Activated B cell treated with CpG ODN at 0.5 μM for 24 hours (primary cell): ENCODE measurements at regions not wholly inside any gene's neighbourhood (a gene's known extent, or its start where the extent isn't known, plus 50 kb on each side); places are given as distances from the start of the nearest gene placed in this dataset.

Source experiments
- ATAC-seq: fragments of 200-7000 bp; cut with Tn5 transposase; one replicate; pipeline ENCODE4 v1.10.0; 2021; ENCODE audit warnings: low read depth, mild to moderate bottlenecking, moderate library complexity
- CTCF ChIA-PET: fragments of 350-600 bp; sonication (Branson Sonifier 250); formaldehyde crosslinking; loops from one replicate; lab custom pipeline; 2021; ENCODE audit warnings: antibody characterized with exemption; lab: Charles Lee
- POLR2A ChIA-PET: fragments of 350-600 bp; sonication (Branson Sonifier 250); formaldehyde crosslinking; loops from one replicate; lab custom pipeline; 2021; ENCODE audit warnings: antibody characterized with exemption; lab: Charles Lee
- DNase-seq: peaks from one replicate; pipeline ENCODE4 v3.0.0; 2022
- H3K27ac Mint-ChIP-seq: one replicate; pipeline ENCODE4 v1.8.0; 2020; ENCODE audit warnings: mixed read lengths
- H3K27me3 Mint-ChIP-seq: one replicate; pipeline ENCODE4 v1.8.0; 2021; ENCODE audit warnings: mixed read lengths
- H3K36me3 Mint-ChIP-seq: one replicate; pipeline ENCODE4 v1.8.0; 2021; ENCODE audit warnings: low read depth, mixed read lengths
- H3K4me1 Mint-ChIP-seq: one replicate; pipeline ENCODE4 v1.8.0; 2021; ENCODE audit warnings: mixed read lengths
- H3K4me3 Mint-ChIP-seq: one replicate; pipeline ENCODE4 v1.8.0; 2020; ENCODE audit warnings: mild to moderate bottlenecking, mixed read lengths
- H3K9me3 Mint-ChIP-seq: one replicate; pipeline ENCODE4 v1.8.0; 2020; ENCODE audit warnings: mixed read lengths
- intact Hi-C: fragments of 100-400 bp; cut with micrococcal nuclease; formaldehyde crosslinking; loops from one replicate; pipeline ENCODE4 v1.15.1; 2024
- TF ChIP-seq, protein P1 (sequence below): fragments of 200-600 bp; IDR thresholded peaks from one replicate; pipeline ENCODE4 v1.8.0; 2022; ENCODE audit warnings: antibody characterized with exemption, mild to moderate bottlenecking

DNA sequence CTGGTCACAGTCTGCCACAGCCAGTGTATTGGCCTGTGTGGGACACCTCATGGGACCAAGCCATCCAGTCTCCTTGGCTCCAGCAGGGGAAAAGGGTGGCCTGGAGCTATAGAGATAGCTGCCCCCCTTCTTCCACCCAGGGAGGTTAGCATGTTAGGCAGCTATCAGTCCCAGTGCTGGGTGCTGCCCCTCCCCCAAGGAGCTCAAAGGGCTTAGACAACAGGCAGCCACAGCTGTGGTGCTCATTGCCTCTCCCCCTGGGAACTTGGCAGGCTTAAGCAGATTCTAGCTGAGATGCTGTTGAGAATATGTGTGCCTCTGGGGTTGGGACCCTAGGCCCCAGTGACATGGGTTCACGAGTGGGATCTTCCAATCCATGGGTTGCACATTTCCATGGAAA, 226.0 kb upstream of the PTGER4 start:
- POLR2A ChIA-PET, result no interaction called here
- ATAC-seq (no peak), DNase-seq (no peak)
- CTCF ChIA-PET, result no interaction called here
- Mint-ChIP-seq H3K4me1 (peaks cover 5% of the 10 kb centered on the region), H3K36me3 (no peaks in the 10 kb centered on the region), H3K27me3 (no peaks in the 10 kb centered on the region), H3K4me3 (no peak overlapping the region), H3K27ac (no peak overlapping the region), H3K9me3 (peaks cover 9% of the 10 kb centered on the region)
- TF ChIP-seq, protein P1, sequence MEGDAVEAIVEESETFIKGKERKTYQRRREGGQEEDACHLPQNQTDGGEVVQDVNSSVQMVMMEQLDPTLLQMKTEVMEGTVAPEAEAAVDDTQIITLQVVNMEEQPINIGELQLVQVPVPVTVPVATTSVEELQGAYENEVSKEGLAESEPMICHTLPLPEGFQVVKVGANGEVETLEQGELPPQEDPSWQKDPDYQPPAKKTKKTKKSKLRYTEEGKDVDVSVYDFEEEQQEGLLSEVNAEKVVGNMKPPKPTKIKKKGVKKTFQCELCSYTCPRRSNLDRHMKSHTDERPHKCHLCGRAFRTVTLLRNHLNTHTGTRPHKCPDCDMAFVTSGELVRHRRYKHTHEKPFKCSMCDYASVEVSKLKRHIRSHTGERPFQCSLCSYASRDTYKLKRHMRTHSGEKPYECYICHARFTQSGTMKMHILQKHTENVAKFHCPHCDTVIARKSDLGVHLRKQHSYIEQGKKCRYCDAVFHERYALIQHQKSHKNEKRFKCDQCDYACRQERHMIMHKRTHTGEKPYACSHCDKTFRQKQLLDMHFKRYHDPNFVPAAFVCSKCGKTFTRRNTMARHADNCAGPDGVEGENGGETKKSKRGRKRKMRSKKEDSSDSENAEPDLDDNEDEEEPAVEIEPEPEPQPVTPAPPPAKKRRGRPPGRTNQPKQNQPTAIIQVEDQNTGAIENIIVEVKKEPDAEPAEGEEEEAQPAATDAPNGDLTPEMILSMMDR, result no peak
- intact Hi-C loops, result no loop called here

DNA sequence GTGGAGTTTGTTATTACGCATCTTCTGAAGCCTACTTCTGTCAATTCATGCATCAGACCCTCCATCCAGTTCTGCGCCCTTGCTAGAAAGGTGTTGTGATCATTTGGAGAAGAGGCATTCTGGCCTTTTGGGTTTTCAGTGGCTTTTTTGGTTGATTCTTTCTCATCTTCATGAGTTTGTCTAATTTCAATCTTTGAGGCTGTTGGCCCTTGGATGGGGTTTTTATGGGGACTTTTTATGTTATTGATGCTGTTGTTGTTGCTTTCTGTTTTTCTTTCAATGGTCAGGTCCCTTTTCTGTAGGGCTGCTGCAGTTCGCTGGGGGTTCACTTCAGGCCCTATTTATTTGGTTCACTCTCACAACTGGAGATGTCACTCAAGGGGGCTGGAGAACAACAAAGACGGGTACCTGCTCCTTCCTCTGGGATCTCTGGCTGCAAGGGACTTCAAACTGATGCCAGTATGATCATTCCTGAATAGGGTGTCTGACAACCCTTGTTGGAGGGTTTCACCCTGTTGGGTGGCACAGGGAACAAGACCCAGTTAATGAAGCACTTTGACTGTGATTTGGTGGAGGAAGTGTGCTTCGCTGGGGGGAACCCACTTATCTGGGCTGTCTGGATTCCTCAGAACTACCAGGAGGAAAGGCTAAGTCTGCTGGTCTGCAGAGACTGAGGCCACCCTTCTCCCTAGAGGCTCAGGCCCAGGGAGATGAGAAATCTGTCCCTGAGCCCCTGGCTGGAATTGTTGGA, 226.7 kb upstream of the PTGER4 start:
- intact Hi-C loops, result no loop called here
- peaks cover 12% of the 10 kb centered on the region for H3K9me3 Mint-ChIP-seq

DNA sequence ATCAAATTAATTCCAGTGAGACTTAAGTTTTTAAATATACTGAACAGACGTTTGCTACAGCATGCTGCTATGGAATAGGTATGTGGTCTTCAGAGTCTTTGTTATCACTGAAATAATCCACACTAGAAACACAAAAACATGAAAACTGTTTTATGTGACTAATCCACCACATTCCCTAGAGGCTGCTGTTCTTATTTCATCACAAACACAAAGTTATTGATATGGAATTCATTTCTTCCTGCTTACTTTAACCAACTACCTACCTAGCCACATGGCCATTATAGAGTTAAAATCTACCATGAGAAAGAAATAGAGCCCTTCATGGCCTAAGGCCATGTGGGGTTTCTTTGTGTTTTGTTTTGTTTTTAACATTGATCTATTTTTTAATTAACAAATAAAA, 232.3 kb upstream of the PTGER4 start:
- CTCF ChIA-PET, result no interaction called here
- POLR2A ChIA-PET, result no interaction called here
- intact Hi-C loops, result no loop called here
- Mint-ChIP-seq H3K4me1 (peaks cover 4% of the 10 kb centered on the region), H3K4me3 (no peak overlapping the region), H3K9me3 (peaks cover 17% of the 10 kb centered on the region), H3K27me3 (no peaks in the 10 kb centered on the region), H3K27ac (no peak overlapping the region), H3K36me3 (no peaks in the 10 kb centered on the region)
- ATAC-seq, result no peak
- no peak for DNase-seq
- TF ChIP-seq, protein P1, result no peak

More for the DNA sequence above, 226.7 kb upstream of the PTGER4 start:
- Mint-ChIP-seq H3K4me3 (no peak overlapping the region), H3K27ac (no peak overlapping the region), H3K4me1 (peaks cover 5% of the 10 kb centered on the region), H3K36me3 (no peaks in the 10 kb centered on the region), H3K27me3 (no peaks in the 10 kb centered on the region)
- ChIA-PET CTCF (no interaction called here), POLR2A (no interaction called here)
- no peak for ATAC-seq
- no peak for DNase-seq
- TF ChIP-seq, protein P1, result no peak

DNA sequence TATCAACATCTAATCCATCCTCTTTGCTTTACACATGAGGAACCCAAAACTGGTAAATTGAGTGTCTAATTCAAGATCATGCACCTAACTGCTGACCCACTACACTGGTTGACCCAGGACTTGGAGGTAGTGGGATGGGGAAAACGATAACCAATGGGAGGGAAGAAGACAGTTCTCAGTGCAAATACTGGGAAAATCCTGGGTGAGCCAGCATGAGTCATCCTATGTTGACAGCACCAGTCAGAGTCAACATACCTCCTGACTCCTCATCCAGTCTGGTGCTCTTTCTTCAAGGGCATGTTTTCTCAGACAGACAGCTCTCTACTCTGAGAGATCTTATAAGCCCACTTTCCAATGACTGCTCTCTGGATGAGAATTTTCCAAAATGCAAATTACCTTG, 232.8 kb upstream of the PTGER4 start:
- ATAC-seq (peak; percentile 21), DNase-seq (no peak)
- H3K9me3 Mint-ChIP-seq, result peaks cover 14% of the 10 kb centered on the region
- H3K27me3 Mint-ChIP-seq, result no peaks in the 10 kb centered on the region
- ChIA-PET CTCF (no interaction called here), POLR2A (no interaction called here)
- no peak overlapping the region for H3K27ac Mint-ChIP-seq
- H3K4me1 Mint-ChIP-seq, result peaks cover 8% of the 10 kb centered on the region
- no peak overlapping the region for H3K4me3 Mint-ChIP-seq
- H3K36me3 Mint-ChIP-seq, result no peaks in the 10 kb centered on the region
- TF ChIP-seq, protein P1, result no peak
- intact Hi-C loops, result no loop called here

DNA sequence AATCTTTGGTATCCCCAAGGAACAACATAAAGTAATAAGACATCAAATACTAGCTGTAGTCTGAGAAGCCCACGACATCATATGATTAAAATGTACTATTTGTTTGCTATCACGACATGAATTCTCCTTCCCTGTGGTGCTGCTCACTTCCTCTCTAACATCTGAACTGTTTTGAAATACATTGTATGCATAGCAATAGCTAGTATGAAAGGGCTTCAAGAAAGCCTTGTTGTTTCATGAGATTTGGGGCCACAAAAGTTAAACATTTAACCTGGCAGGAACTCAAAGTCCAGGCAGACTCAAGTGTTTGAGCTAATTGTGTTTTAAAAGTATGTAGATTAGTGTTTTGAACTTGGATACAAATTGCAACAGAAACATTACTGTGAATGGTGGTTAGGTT, 237.4 kb upstream of the PTGER4 start:
- H3K36me3 Mint-ChIP-seq, result no peaks in the 10 kb centered on the region
- ATAC-seq, result no peak
- intact Hi-C loops, result no loop called here
- no peaks in the 10 kb centered on the region for H3K27me3 Mint-ChIP-seq
- TF ChIP-seq, protein P1, result no peak
- H3K4me1 Mint-ChIP-seq, result peaks cover 30% of the 10 kb centered on the region
- no peak overlapping the region for H3K4me3 Mint-ChIP-seq
- no peak overlapping the region for H3K27ac Mint-ChIP-seq
- ChIA-PET POLR2A (no interaction called here), CTCF (no interaction called here)
- no peak for DNase-seq
- H3K9me3 Mint-ChIP-seq, result peaks cover 6% of the 10 kb centered on the region
